ENCODE measurements at regions not wholly inside any gene's neighbourhood (a gene's known extent, or its start where the extent isn't known, plus 50 kb on each side); places are given as distances from the start of the nearest gene placed in this dataset.

GRCh38 chr9:86846656-86847055 lies 100.7 kb downstream of the GAS1 start:
- ATAC-seq, result no peak
- Mint-ChIP-seq H3K4me3 (no peak overlapping the region), H3K27me3 (peaks cover under 1% of the 10 kb centered on the region), H3K9me3 (ENCODE audit: low read depth) (no peaks in the 10 kb centered on the region), H3K36me3 (no peaks in the 10 kb centered on the region), H3K27ac (no peak overlapping the region), H3K4me1 (no peaks in the 10 kb centered on the region)
- CTCF ChIA-PET, result no interaction called here
- no peak for DNase-seq

GRCh38 chr9:86843206-86843605 lies 104.1 kb downstream of the GAS1 start:
- H3K9me3 Mint-ChIP-seq (ENCODE audit: low read depth), result no peaks in the 10 kb centered on the region
- no peaks in the 10 kb centered on the region for H3K4me1 Mint-ChIP-seq
- no peak overlapping the region for H3K4me3 Mint-ChIP-seq
- ATAC-seq, result no peak
- peaks cover 3% of the 10 kb centered on the region for H3K27me3 Mint-ChIP-seq
- no peak overlapping the region for H3K27ac Mint-ChIP-seq
- no peak for DNase-seq
- no peaks in the 10 kb centered on the region for H3K36me3 Mint-ChIP-seq
- CTCF ChIA-PET, result no interaction called here

GRCh38 chr9:86842573-86842972 lies 104.7 kb downstream of the GAS1 start:
- no peaks in the 10 kb centered on the region for H3K9me3 Mint-ChIP-seq (ENCODE audit: low read depth)
- CTCF ChIA-PET, result no interaction called here
- no peak overlapping the region for H3K4me3 Mint-ChIP-seq
- peaks cover 3% of the 10 kb centered on the region for H3K27me3 Mint-ChIP-seq
- no peak overlapping the region for H3K27ac Mint-ChIP-seq
- no peaks in the 10 kb centered on the region for H3K36me3 Mint-ChIP-seq
- ATAC-seq (no peak), DNase-seq (no peak)
- H3K4me1 Mint-ChIP-seq, result no peaks in the 10 kb centered on the region

GRCh38 chr9:86839522-86839921 lies 107.8 kb downstream of the GAS1 start:
- peaks cover 3% of the 10 kb centered on the region for H3K27me3 Mint-ChIP-seq
- ATAC-seq (no peak), DNase-seq (no peak)
- no peaks in the 10 kb centered on the region for H3K9me3 Mint-ChIP-seq (ENCODE audit: low read depth)
- no peaks in the 10 kb centered on the region for H3K4me1 Mint-ChIP-seq
- H3K27ac Mint-ChIP-seq, result no peak overlapping the region
- CTCF ChIA-PET, result no interaction called here
- no peak overlapping the region for H3K4me3 Mint-ChIP-seq
- no peaks in the 10 kb centered on the region for H3K36me3 Mint-ChIP-seq

GRCh38 chr9:86838519-86839497 lies 108.5 kb downstream of the GAS1 start:
- CTCF ChIA-PET, result no interaction called here
- H3K4me3 Mint-ChIP-seq, result no peak overlapping the region
- H3K9me3 Mint-ChIP-seq (ENCODE audit: low read depth), result no peaks in the 10 kb centered on the region
- DNase-seq (no peak), ATAC-seq (no peak)
- H3K27me3 Mint-ChIP-seq, result peaks cover 3% of the 10 kb centered on the region
- no peak overlapping the region for H3K27ac Mint-ChIP-seq
- no peaks in the 10 kb centered on the region for H3K36me3 Mint-ChIP-seq
- H3K4me1 Mint-ChIP-seq, result no peaks in the 10 kb centered on the region

GRCh38 chr9:86837345-86837744 lies 110.0 kb downstream of the GAS1 start:
- no peak for DNase-seq
- Mint-ChIP-seq H3K27me3 (peaks cover 3% of the 10 kb centered on the region), H3K4me1 (no peaks in the 10 kb centered on the region), H3K4me3 (no peak overlapping the region), H3K9me3 (ENCODE audit: low read depth) (no peaks in the 10 kb centered on the region), H3K36me3 (no peaks in the 10 kb centered on the region), H3K27ac (no peak overlapping the region)
- no peak for ATAC-seq
- CTCF ChIA-PET, result no interaction called here

- CTCF ChIA-PET, result no interaction called here
- H3K36me3 Mint-ChIP-seq, result no peaks in the 10 kb centered on the region
These were observed 110.5 kb downstream of the GAS1 start for GRCh38 chr9:86836797-86837196.

GRCh38 chr9:86836266-86836665 lies 111.0 kb downstream of the GAS1 start:
- CTCF ChIA-PET, result no interaction called here
- ATAC-seq, result no peak
- no peaks in the 10 kb centered on the region for H3K27me3 Mint-ChIP-seq
- no peaks in the 10 kb centered on the region for H3K36me3 Mint-ChIP-seq
- no peak for DNase-seq
- H3K4me1 Mint-ChIP-seq, result no peaks in the 10 kb centered on the region
- H3K9me3 Mint-ChIP-seq (ENCODE audit: low read depth), result no peaks in the 10 kb centered on the region
- H3K4me3 Mint-ChIP-seq, result no peak overlapping the region
- no peak overlapping the region for H3K27ac Mint-ChIP-seq

More at GRCh38 chr9:86836797-86837196, 110.5 kb downstream of the GAS1 start:
- peaks cover 3% of the 10 kb centered on the region for H3K27me3 Mint-ChIP-seq
- no peaks in the 10 kb centered on the region for H3K4me1 Mint-ChIP-seq
- DNase-seq, result no peak
- no peaks in the 10 kb centered on the region for H3K9me3 Mint-ChIP-seq (ENCODE audit: low read depth)
- no peak for ATAC-seq
- H3K27ac Mint-ChIP-seq, result no peak overlapping the region
- no peak overlapping the region for H3K4me3 Mint-ChIP-seq

- ATAC-seq (no peak), DNase-seq (no peak)
- no peaks in the 10 kb centered on the region for H3K36me3 Mint-ChIP-seq
- H3K9me3 Mint-ChIP-seq (ENCODE audit: low read depth), result no peaks in the 10 kb centered on the region
- no peaks in the 10 kb centered on the region for H3K4me1 Mint-ChIP-seq
- peaks cover 3% of the 10 kb centered on the region for H3K27me3 Mint-ChIP-seq
- no peak overlapping the region for H3K27ac Mint-ChIP-seq
- no peak overlapping the region for H3K4me3 Mint-ChIP-seq
- CTCF ChIA-PET, result no interaction called here
These were observed 117.0 kb downstream of the GAS1 start for GRCh38 chr9:86830356-86830755.

- Mint-ChIP-seq H3K36me3 (no peaks in the 10 kb centered on the region), H3K4me1 (no peaks in the 10 kb centered on the region), H3K27ac (no peak overlapping the region), H3K4me3 (no peak overlapping the region), H3K9me3 (ENCODE audit: low read depth) (no peaks in the 10 kb centered on the region), H3K27me3 (peaks cover 3% of the 10 kb centered on the region)
- ATAC-seq (no peak), DNase-seq (no peak)
- CTCF ChIA-PET, result no interaction called here
These were observed 117.7 kb downstream of the GAS1 start for GRCh38 chr9:86829496-86830046.

GRCh38 chr9:86828631-86829030 lies 118.7 kb downstream of the GAS1 start:
- H3K27ac Mint-ChIP-seq, result no peak overlapping the region
- H3K4me1 Mint-ChIP-seq, result no peaks in the 10 kb centered on the region
- H3K36me3 Mint-ChIP-seq, result no peaks in the 10 kb centered on the region
- H3K9me3 Mint-ChIP-seq (ENCODE audit: low read depth), result no peaks in the 10 kb centered on the region
- H3K27me3 Mint-ChIP-seq, result peaks cover 3% of the 10 kb centered on the region
- ATAC-seq, result no peak
- no peak for DNase-seq
- no peak overlapping the region for H3K4me3 Mint-ChIP-seq
- CTCF ChIA-PET, result no interaction called here

- ATAC-seq (no peak), DNase-seq (no peak)
- H3K4me1 Mint-ChIP-seq, result no peaks in the 10 kb centered on the region
- H3K27me3 Mint-ChIP-seq, result peaks cover 3% of the 10 kb centered on the region
- H3K27ac Mint-ChIP-seq, result no peak overlapping the region
- H3K4me3 Mint-ChIP-seq, result no peak overlapping the region
- CTCF ChIA-PET, result no interaction called here
- no peaks in the 10 kb centered on the region for H3K36me3 Mint-ChIP-seq
- H3K9me3 Mint-ChIP-seq (ENCODE audit: low read depth), result no peaks in the 10 kb centered on the region
These were observed 119.4 kb downstream of the GAS1 start for GRCh38 chr9:86827893-86828292.

- ATAC-seq (no peak), DNase-seq (no peak)
- H3K27ac Mint-ChIP-seq, result no peak overlapping the region
- no peaks in the 10 kb centered on the region for H3K36me3 Mint-ChIP-seq
- peaks cover 8% of the 10 kb centered on the region for H3K27me3 Mint-ChIP-seq
- H3K9me3 Mint-ChIP-seq (ENCODE audit: low read depth), result no peaks in the 10 kb centered on the region
- no peaks in the 10 kb centered on the region for H3K4me1 Mint-ChIP-seq
- H3K4me3 Mint-ChIP-seq, result no peak overlapping the region
- CTCF ChIA-PET, result no interaction called here
These were observed 122.0 kb downstream of the GAS1 start for GRCh38 chr9:86825299-86825698.

GRCh38 chr9:86822006-86822801 lies 125.1 kb downstream of the GAS1 start:
- Mint-ChIP-seq H3K27me3 (peaks cover 12% of the 10 kb centered on the region), H3K4me1 (no peaks in the 10 kb centered on the region)
- CTCF ChIA-PET, result no interaction called here

More at GRCh38 chr9:86822006-86822801, 125.1 kb downstream of the GAS1 start:
- Mint-ChIP-seq H3K36me3 (no peaks in the 10 kb centered on the region), H3K9me3 (ENCODE audit: low read depth) (no peaks in the 10 kb centered on the region), H3K4me3 (no peak overlapping the region), H3K27ac (no peak overlapping the region)
- ATAC-seq, result no peak
- no peak for DNase-seq

Data from activated CD8-positive, alpha-beta memory T cell treated with anti-CD3 and anti-CD28 coated beads, Interleukin-2, amount 10 ng/mL, durations not matched to agents 7 days and 5 days (primary cell).